GM23338 (cell line): ENCODE measurements at regions not wholly inside any gene's neighbourhood (a gene's known extent, or its start where the extent isn't known, plus 50 kb on each side); places are given as distances from the start of the nearest gene placed in this dataset.

ENCODE experiments used
- ATAC-seq: fragments of 200-7000 bp; cut with Tn5 transposase; 3 replicates; pipeline ENCODE4 v1.9.1; 2020
- DNase-seq: peaks from one replicate; pipeline ENCODE4 v3.0.0-alpha.2; 2015; ENCODE audit warnings: low spot score
- H2AFZ ChIP-seq: fragments of 200-600 bp; sonication (generic); 2 replicates; pipeline ENCODE4 v1.8.0; 2016; ENCODE audit warnings: antibody characterized with exemption, mild to moderate bottlenecking, moderate library complexity
- H3F3A ChIP-seq: fragments of 200-600 bp; sonication (generic); replicated peaks from 2 replicates; pipeline ENCODE4 v1.8.0; 2017; ENCODE audit warnings: antibody characterized with exemption, mixed run types, low read depth
- H3K27ac ChIP-seq: fragments of 200-600 bp; sonication (generic); 2 replicates; pipeline ENCODE4 v1.6.1; 2016; ENCODE audit warnings: low read depth
- H3K27me3 ChIP-seq: fragments of 200-600 bp; sonication (generic); 2 replicates; pipeline ENCODE4 v1.8.0; 2016; ENCODE audit warnings: mild to moderate bottlenecking, mixed run types, moderate library complexity; ENCODE audit not compliant: insufficient read depth
- H3K36me3 ChIP-seq: fragments of 200-600 bp; sonication (generic); 2 replicates; pipeline ENCODE4 v1.8.0; 2016; ENCODE audit warnings: mild to moderate bottlenecking; ENCODE audit not compliant: insufficient read depth
- H3K4me1 ChIP-seq: fragments of 200-600 bp; sonication (generic); 2 replicates; pipeline ENCODE4 v1.8.0; 2016; ENCODE audit warnings: mild to moderate bottlenecking, moderate library complexity; ENCODE audit not compliant: insufficient read depth
- H3K4me2 ChIP-seq: fragments of 200-600 bp; sonication (generic); 2 replicates; pipeline ENCODE4 v1.7.1; 2017; ENCODE audit warnings: mixed run types
- H3K4me3 ChIP-seq: fragments of 200-600 bp; sonication (generic); 2 replicates; pipeline ENCODE4 v1.6.1; 2016; ENCODE audit warnings: mixed run types
- H3K79me2 ChIP-seq: fragments of 200-600 bp; sonication (generic); replicated peaks from 2 replicates; pipeline ENCODE4 v1.8.0; 2017; ENCODE audit warnings: mild to moderate bottlenecking; ENCODE audit not compliant: insufficient read depth
- H3K9me2 ChIP-seq: fragments of 200-600 bp; sonication (generic); 2 replicates; pipeline ENCODE4 v1.8.0; 2017; ENCODE audit not compliant: insufficient read depth
- H4K20me1 ChIP-seq: fragments of 200-600 bp; sonication (generic); replicated peaks from 2 replicates; pipeline ENCODE4 v1.8.0; 2017; ENCODE audit warnings: mild to moderate bottlenecking; ENCODE audit not compliant: insufficient read depth
- H3K27ac Mint-ChIP-seq: 2 replicates; pipeline ENCODE4 v1.8.0; 2020; ENCODE audit warnings: inconsistent platforms, mild to moderate bottlenecking, moderate library complexity, mixed read lengths
- H3K27me3 Mint-ChIP-seq: 3 replicates; pipeline ENCODE4 v1.8.0; 2022; ENCODE audit warnings: low read depth, mild to moderate bottlenecking, moderate library complexity, mixed read lengths, inconsistent platforms; ENCODE audit not compliant: insufficient read depth, poor library complexity
- H3K36me3 Mint-ChIP-seq: 3 replicates; pipeline ENCODE4 v1.8.0; 2021; ENCODE audit warnings: low read depth, mild to moderate bottlenecking, inconsistent platforms, moderate library complexity, mixed read lengths
- H3K4me1 Mint-ChIP-seq: 3 replicates; pipeline ENCODE4 v1.8.0; 2020; ENCODE audit warnings: mild to moderate bottlenecking, inconsistent platforms, mixed read lengths
- H3K4me3 Mint-ChIP-seq: 3 replicates; pipeline ENCODE4 v1.8.0; 2021; ENCODE audit warnings: moderate library complexity, mild to moderate bottlenecking, inconsistent platforms, mixed read lengths
- H3K9me3 Mint-ChIP-seq: 3 replicates; pipeline ENCODE4 v1.8.0; 2020; ENCODE audit warnings: moderate library complexity, mild to moderate bottlenecking, inconsistent platforms, mixed read lengths
- CREB1 ChIP-seq: fragments of 250-450 bp; sonication (Bioruptor Pico); IDR thresholded peaks from 2 replicates; pipeline ENCODE4 v1.5.0; 2020; ENCODE audit warnings: low read depth, mild to moderate bottlenecking, moderate library complexity
- CTCF ChIP-seq, 2 experiments: fragments of 200-600 bp in 1 of 2; sonication (generic) in 1 of 2; conservative IDR thresholded peaks; 2 replicates each; pipeline versions ENCODE4 v1.5.1 to v1.6.1; 2016 to 2017; ENCODE audit warnings: antibody characterized with exemption in 2 of 2, low read depth in 2 of 2, mild to moderate bottlenecking in 2 of 2, moderate library complexity in 1 of 2
- EZH2 ChIP-seq: fragments of 200-600 bp; sonication (generic); IDR thresholded peaks from one replicate; pipeline ENCODE4 v1.8.0; 2017; ENCODE audit warnings: antibody characterized with exemption, mild to moderate bottlenecking, low read depth; ENCODE audit not compliant: unreplicated experiment
- EZH2phosphoT487 ChIP-seq: fragments of 200-600 bp; sonication (generic); IDR thresholded peaks from one replicate; pipeline ENCODE4 v1.8.1; 2018; ENCODE audit warnings: antibody characterized with exemption; ENCODE audit not compliant: unreplicated experiment
- JUNB ChIP-seq: IDR thresholded peaks from one replicate; pipeline ENCODE4 v1.6.1; 2016; ENCODE audit warnings: antibody characterized with exemption; ENCODE audit not compliant: unreplicated experiment
- NANOG ChIP-seq: IDR thresholded peaks from 2 replicates; pipeline ENCODE4 v1.6.1; 2016; ENCODE audit warnings: antibody characterized with exemption, borderline replicate concordance
- POLR2AphosphoS5 ChIP-seq: IDR thresholded peaks from 2 replicates; pipeline ENCODE4 v1.6.1; 2016; ENCODE audit warnings: antibody characterized with exemption, low read depth
- REST ChIP-seq: IDR thresholded peaks from one replicate; pipeline ENCODE4 v1.6.1; 2018; ENCODE audit warnings: antibody characterized with exemption; ENCODE audit not compliant: unreplicated experiment
- STAT1 ChIP-seq: IDR thresholded peaks from one replicate; pipeline ENCODE4 v1.6.1; 2016; ENCODE audit warnings: antibody characterized with exemption; ENCODE audit not compliant: unreplicated experiment
- ZNF114 ChIP-seq: fragments of 250-450 bp; sonication (Bioruptor Pico); IDR thresholded peaks from 2 replicates; pipeline ENCODE4 v1.5.0; 2020; ENCODE audit warnings: mild to moderate bottlenecking, moderate library complexity
- ZNF331 ChIP-seq: fragments of 250-450 bp; sonication (Bioruptor Pico); IDR thresholded peaks from 2 replicates; pipeline ENCODE4 v1.5.0; 2020; ENCODE audit warnings: low read depth, mild to moderate bottlenecking, moderate library complexity
- TF ChIP-seq, protein P1 (sequence below): fragments of 250-450 bp; sonication (Bioruptor Pico); IDR thresholded peaks from 2 replicates; pipeline ENCODE4 v1.5.0; 2020; ENCODE audit warnings: mild to moderate bottlenecking, moderate library complexity
- TF ChIP-seq, protein P2 (sequence below): IDR thresholded peaks from 2 replicates; pipeline ENCODE4 v1.6.1; 2016; ENCODE audit warnings: antibody characterized with exemption

- no peak overlapping the region for H3K27ac ChIP-seq
- Mint-ChIP-seq H3K27ac (no peak overlapping the region), H3K4me1 (peaks cover 16% of the 10 kb centered on the region), H3K36me3 (no peaks in the 10 kb centered on the region), H3K27me3 (no peaks in the 10 kb centered on the region), H3K4me3 (no peak overlapping the region), H3K9me3 (no peaks in the 10 kb centered on the region)
- DNase-seq (no peak), ATAC-seq (no peak)
- H2AFZ ChIP-seq = no peak overlapping the region
- H3K27me3 ChIP-seq = no peaks in the 10 kb centered on the region
- no peaks in the 10 kb centered on the region for H3K79me2 ChIP-seq
- H3F3A ChIP-seq = no peaks in the 10 kb centered on the region
- H3K4me1 ChIP-seq = peaks cover 10% of the 10 kb centered on the region
- H3K9me2 ChIP-seq = no peaks in the 10 kb centered on the region; the same call in 1 of the 2 replicates
- H3K4me2 ChIP-seq = peak overlapping the region; percentile 40
- H4K20me1 ChIP-seq = no peaks in the 10 kb centered on the region
- H3K4me3 ChIP-seq = no peak overlapping the region
- H3K36me3 ChIP-seq = no peaks in the 10 kb centered on the region
- TF ChIP-seq CTCF (conservative IDR thresholded peaks at IDR 0.05; ENCODE audit: low read depth in 2 of 2) = no peak
- TF ChIP-seq JUNB = no peak
- TF ChIP-seq CREB1 = no peak
- no peak for TF ChIP-seq ZNF114 (CRISPR knock-in tag)
- TF ChIP-seq POLR2AphosphoS5 = no peak
- TF ChIP-seq, protein P1, sequence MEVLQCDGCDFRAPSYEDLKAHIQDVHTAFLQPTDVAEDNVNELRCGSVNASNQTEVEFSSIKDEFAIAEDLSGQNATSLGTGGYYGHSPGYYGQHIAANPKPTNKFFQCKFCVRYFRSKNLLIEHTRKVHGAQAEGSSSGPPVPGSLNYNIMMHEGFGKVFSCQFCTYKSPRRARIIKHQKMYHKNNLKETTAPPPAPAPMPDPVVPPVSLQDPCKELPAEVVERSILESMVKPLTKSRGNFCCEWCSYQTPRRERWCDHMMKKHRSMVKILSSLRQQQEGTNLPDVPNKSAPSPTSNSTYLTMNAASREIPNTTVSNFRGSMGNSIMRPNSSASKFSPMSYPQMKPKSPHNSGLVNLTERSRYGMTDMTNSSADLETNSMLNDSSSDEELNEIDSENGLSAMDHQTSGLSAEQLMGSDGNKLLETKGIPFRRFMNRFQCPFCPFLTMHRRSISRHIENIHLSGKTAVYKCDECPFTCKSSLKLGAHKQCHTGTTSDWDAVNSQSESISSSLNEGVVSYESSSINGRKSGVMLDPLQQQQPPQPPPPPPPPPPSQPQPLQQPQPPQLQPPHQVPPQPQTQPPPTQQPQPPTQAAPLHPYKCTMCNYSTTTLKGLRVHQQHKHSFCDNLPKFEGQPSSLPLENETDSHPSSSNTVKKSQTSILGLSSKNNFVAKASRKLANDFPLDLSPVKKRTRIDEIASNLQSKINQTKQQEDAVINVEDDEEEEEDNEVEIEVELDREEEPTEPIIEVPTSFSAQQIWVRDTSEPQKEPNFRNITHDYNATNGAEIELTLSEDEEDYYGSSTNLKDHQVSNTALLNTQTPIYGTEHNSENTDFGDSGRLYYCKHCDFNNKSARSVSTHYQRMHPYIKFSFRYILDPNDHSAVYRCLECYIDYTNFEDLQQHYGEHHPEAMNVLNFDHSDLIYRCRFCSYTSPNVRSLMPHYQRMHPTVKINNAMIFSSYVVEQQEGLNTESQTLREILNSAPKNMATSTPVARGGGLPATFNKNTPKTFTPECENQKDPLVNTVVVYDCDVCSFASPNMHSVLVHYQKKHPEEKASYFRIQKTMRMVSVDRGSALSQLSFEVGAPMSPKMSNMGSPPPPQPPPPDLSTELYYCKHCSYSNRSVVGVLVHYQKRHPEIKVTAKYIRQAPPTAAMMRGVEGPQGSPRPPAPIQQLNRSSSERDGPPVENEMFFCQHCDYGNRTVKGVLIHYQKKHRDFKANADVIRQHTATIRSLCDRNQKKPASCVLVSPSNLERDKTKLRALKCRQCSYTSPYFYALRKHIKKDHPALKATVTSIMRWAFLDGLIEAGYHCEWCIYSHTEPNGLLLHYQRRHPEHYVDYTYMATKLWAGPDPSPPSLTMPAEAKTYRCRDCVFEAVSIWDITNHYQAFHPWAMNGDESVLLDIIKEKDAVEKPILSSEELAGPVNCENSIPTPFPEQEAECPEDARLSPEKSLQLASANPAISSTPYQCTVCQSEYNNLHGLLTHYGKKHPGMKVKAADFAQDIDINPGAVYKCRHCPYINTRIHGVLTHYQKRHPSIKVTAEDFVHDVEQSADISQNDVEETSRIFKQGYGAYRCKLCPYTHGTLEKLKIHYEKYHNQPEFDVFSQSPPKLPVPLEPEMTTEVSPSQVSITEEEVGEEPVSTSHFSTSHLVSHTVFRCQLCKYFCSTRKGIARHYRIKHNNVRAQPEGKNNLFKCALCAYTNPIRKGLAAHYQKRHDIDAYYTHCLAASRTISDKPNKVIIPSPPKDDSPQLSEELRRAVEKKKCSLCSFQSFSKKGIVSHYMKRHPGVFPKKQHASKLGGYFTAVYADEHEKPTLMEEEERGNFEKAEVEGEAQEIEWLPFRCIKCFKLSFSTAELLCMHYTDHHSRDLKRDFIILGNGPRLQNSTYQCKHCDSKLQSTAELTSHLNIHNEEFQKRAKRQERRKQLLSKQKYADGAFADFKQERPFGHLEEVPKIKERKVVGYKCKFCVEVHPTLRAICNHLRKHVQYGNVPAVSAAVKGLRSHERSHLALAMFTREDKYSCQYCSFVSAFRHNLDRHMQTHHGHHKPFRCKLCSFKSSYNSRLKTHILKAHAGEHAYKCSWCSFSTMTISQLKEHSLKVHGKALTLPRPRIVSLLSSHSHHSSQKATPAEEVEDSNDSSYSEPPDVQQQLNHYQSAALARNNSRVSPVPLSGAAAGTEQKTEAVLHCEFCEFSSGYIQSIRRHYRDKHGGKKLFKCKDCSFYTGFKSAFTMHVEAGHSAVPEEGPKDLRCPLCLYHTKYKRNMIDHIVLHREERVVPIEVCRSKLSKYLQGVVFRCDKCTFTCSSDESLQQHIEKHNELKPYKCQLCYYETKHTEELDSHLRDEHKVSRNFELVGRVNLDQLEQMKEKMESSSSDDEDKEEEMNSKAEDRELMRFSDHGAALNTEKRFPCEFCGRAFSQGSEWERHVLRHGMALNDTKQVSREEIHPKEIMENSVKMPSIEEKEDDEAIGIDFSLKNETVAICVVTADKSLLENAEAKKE = no peak
- no peak for TF ChIP-seq EZH2phosphoT487
- TF ChIP-seq EZH2 = no peak
- TF ChIP-seq REST = no peak
- TF ChIP-seq, protein P2, sequence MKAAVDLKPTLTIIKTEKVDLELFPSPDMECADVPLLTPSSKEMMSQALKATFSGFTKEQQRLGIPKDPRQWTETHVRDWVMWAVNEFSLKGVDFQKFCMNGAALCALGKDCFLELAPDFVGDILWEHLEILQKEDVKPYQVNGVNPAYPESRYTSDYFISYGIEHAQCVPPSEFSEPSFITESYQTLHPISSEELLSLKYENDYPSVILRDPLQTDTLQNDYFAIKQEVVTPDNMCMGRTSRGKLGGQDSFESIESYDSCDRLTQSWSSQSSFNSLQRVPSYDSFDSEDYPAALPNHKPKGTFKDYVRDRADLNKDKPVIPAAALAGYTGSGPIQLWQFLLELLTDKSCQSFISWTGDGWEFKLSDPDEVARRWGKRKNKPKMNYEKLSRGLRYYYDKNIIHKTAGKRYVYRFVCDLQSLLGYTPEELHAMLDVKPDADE = no peak
- TF ChIP-seq ZNF331 (CRISPR knock-in tag) = no peak
- no peak for TF ChIP-seq STAT1
- TF ChIP-seq NANOG = no peak
Measured at GRCh38 chr11:57890521-57890920, 128.9 kb downstream of the CTNND1 start.
